SK-N-SH treated with all-trans-retinoic acid at 6 μM for 48 hours (cell line): ENCODE measurements at regions not wholly inside any gene's neighbourhood (a gene's known extent, or its start where the extent isn't known, plus 50 kb on each side); places are given as distances from the start of the nearest gene placed in this dataset.

Experiments used
- ATAC-seq: fragments of 200-7000 bp; cut with Tn5 transposase; 3 replicates; pipeline ENCODE4 v1.9.1; 2020; ENCODE audit warnings: mild to moderate bottlenecking, moderate library complexity
- ARNTL ChIP-seq: fragments of 450-650 bp; formaldehyde crosslinking; IDR thresholded peaks from 2 replicates; pipeline ENCODE4 v1.5.0; 2020; ENCODE audit warnings: low read depth, mild to moderate bottlenecking, moderate library complexity, borderline replicate concordance
- BACH2 ChIP-seq: fragments of 250-450 bp; sonication (Bioruptor Pico); IDR thresholded peaks from 2 replicates; pipeline ENCODE4 v1.9.0; 2021; ENCODE audit warnings: mild to moderate bottlenecking, borderline replicate concordance
- CREB5 ChIP-seq: fragments of 250-450 bp; sonication (Bioruptor Pico); IDR thresholded peaks from 2 replicates; pipeline ENCODE4 v1.5.1; 2020; ENCODE audit warnings: low read depth, mild to moderate bottlenecking, moderate library complexity
- CSDC2 ChIP-seq: fragments of 250-450 bp; sonication (Bioruptor Pico); IDR thresholded peaks from 2 replicates; pipeline ENCODE4 v1.5.0; 2020; ENCODE audit warnings: mild to moderate bottlenecking, moderate library complexity
- CSRNP3 ChIP-seq: fragments of 250-450 bp; sonication (Bioruptor Pico); IDR thresholded peaks from 2 replicates; pipeline ENCODE4 v1.5.1; 2021; ENCODE audit warnings: mild to moderate bottlenecking, moderate library complexity
- ESRRG ChIP-seq: fragments of 250-450 bp; sonication (Bioruptor Pico); IDR thresholded peaks from 2 replicates; pipeline ENCODE4 v1.6.1; 2021; ENCODE audit warnings: mild to moderate bottlenecking
- GLIS3 ChIP-seq: fragments of 250-450 bp; sonication (Bioruptor Pico); IDR thresholded peaks from 2 replicates; pipeline ENCODE4 v1.5.0; 2020; ENCODE audit warnings: mild to moderate bottlenecking, moderate library complexity
- ISL1 ChIP-seq: fragments of 250-450 bp; sonication (Bioruptor Pico); IDR thresholded peaks from 2 replicates; pipeline ENCODE4 v2.1.2; 2022; ENCODE audit warnings: mild to moderate bottlenecking, moderate library complexity
- OSR1 ChIP-seq: fragments of 250-450 bp; sonication (Bioruptor Pico); IDR thresholded peaks from 2 replicates; pipeline ENCODE4 v1.8.0; 2022; ENCODE audit warnings: moderate library complexity, mild to moderate bottlenecking, inconsistent platforms
- POU6F1 ChIP-seq: fragments of 250-450 bp; sonication (Bioruptor Pico); IDR thresholded peaks from 2 replicates; pipeline ENCODE4 v1.8.0; 2021; ENCODE audit warnings: low read depth, mild to moderate bottlenecking, moderate library complexity, borderline replicate concordance
- PPARA ChIP-seq: fragments of 250-450 bp; sonication (Bioruptor Pico); IDR thresholded peaks from 2 replicates; pipeline ENCODE4 v1.5.0; 2020; ENCODE audit warnings: mild to moderate bottlenecking, borderline replicate concordance
- RARB ChIP-seq: fragments of 250-450 bp; sonication (Bioruptor Pico); IDR thresholded peaks from 2 replicates; pipeline ENCODE4 v1.8.0; 2021; ENCODE audit warnings: mild to moderate bottlenecking, moderate library complexity
- SNAI2 ChIP-seq: fragments of 250-450 bp; sonication (Bioruptor Pico); IDR thresholded peaks from 2 replicates; pipeline ENCODE4 v1.5.0; 2020; ENCODE audit warnings: mild to moderate bottlenecking, moderate library complexity
- TCF4 ChIP-seq: fragments of 250-450 bp; sonication (Bioruptor Pico); IDR thresholded peaks from 2 replicates; pipeline ENCODE4 v1.8.0; 2021; ENCODE audit warnings: mild to moderate bottlenecking, moderate library complexity, borderline replicate concordance
- TOX ChIP-seq: fragments of 250-450 bp; sonication (Bioruptor Pico); IDR thresholded peaks from 2 replicates; pipeline ENCODE4 v1.8.0; 2021; ENCODE audit warnings: mild to moderate bottlenecking, moderate library complexity, borderline replicate concordance
- TSHZ2 ChIP-seq: fragments of 250-450 bp; sonication (Bioruptor Pico); IDR thresholded peaks from 2 replicates; pipeline ENCODE4 v1.5.0; 2020; ENCODE audit warnings: mild to moderate bottlenecking, moderate library complexity
- ZC3H10 ChIP-seq: fragments of 250-450 bp; sonication (Bioruptor Pico); IDR thresholded peaks from 2 replicates; pipeline ENCODE4 v1.5.1; 2021; ENCODE audit warnings: mild to moderate bottlenecking, moderate library complexity
- ZFP3 ChIP-seq: fragments of 250-450 bp; sonication (Bioruptor Pico); IDR thresholded peaks from 2 replicates; pipeline ENCODE4 v1.5.0; 2020; ENCODE audit warnings: mild to moderate bottlenecking, moderate library complexity
- ZFP30 ChIP-seq: fragments of 450-650 bp; formaldehyde crosslinking; IDR thresholded peaks from 2 replicates; pipeline ENCODE4 v1.5.0; 2022; ENCODE audit warnings: mild to moderate bottlenecking, moderate library complexity
- ZNF565 ChIP-seq: fragments of 450-650 bp; formaldehyde crosslinking; conservative IDR thresholded peaks from 2 replicates; pipeline ENCODE4 v1.5.0; 2020; ENCODE audit warnings: low read depth, mild to moderate bottlenecking, moderate library complexity
- ZNF70 ChIP-seq: fragments of 450-650 bp; formaldehyde crosslinking; IDR thresholded peaks from 2 replicates; pipeline ENCODE4 v1.5.0; 2020; ENCODE audit warnings: mild to moderate bottlenecking, moderate library complexity
- ZNF8 ChIP-seq: fragments of 450-650 bp; formaldehyde crosslinking; IDR thresholded peaks from 2 replicates; pipeline ENCODE4 v1.5.0; 2020; ENCODE audit warnings: mild to moderate bottlenecking, moderate library complexity

- no peak for ATAC-seq
- no peak for TF ChIP-seq TOX (CRISPR knock-in tag)
- no peak for TF ChIP-seq ARNTL (CRISPR knock-in tag)
- TF ChIP-seq ZNF565 (CRISPR knock-in tag) = no peak
- TF ChIP-seq TSHZ2 (CRISPR knock-in tag) = no peak
- no peak for TF ChIP-seq POU6F1
- TF ChIP-seq OSR1 (CRISPR knock-in tag) = no peak
- TF ChIP-seq PPARA (CRISPR knock-in tag) = no peak
- TF ChIP-seq ESRRG (CRISPR knock-in tag) = no peak
- TF ChIP-seq, all 23 proteins: peak for 0
Observed at GRCh38 chr2:192877159-192877558, 682.4 kb upstream of the TMEFF2 start.

- ATAC-seq = no peak
- TF ChIP-seq ESRRG (CRISPR knock-in tag) (no peak), ARNTL (CRISPR knock-in tag) (no peak), TOX (CRISPR knock-in tag) (no peak), CSDC2 (CRISPR knock-in tag) (no peak), BACH2 (no peak), PPARA (CRISPR knock-in tag) (no peak), TSHZ2 (CRISPR knock-in tag) (no peak), ZC3H10 (CRISPR knock-in tag) (no peak), ZFP30 (CRISPR knock-in tag) (no peak), ZFP3 (CRISPR knock-in tag) (no peak), CREB5 (no peak), ZNF70 (no peak), TCF4 (CRISPR knock-in tag) (no peak), ZNF565 (CRISPR knock-in tag) (no peak), OSR1 (CRISPR knock-in tag) (no peak), ZNF8 (CRISPR knock-in tag) (no peak), GLIS3 (CRISPR knock-in tag) (no peak), ISL1 (CRISPR knock-in tag) (no peak), SNAI2 (CRISPR knock-in tag) (no peak), RARB (CRISPR knock-in tag) (no peak)
Observed at GRCh38 chr2:192876698-192877097, 682.0 kb upstream of the TMEFF2 start.

- no peak for ATAC-seq
- TF ChIP-seq RARB (CRISPR knock-in tag) (no peak), SNAI2 (CRISPR knock-in tag) (no peak), CSRNP3 (no peak), ZFP30 (CRISPR knock-in tag) (no peak), ZC3H10 (CRISPR knock-in tag) (no peak), CSDC2 (CRISPR knock-in tag) (no peak), GLIS3 (CRISPR knock-in tag) (no peak), TCF4 (CRISPR knock-in tag) (no peak), TOX (CRISPR knock-in tag) (no peak), ZNF8 (CRISPR knock-in tag) (no peak), ARNTL (CRISPR knock-in tag) (no peak), ISL1 (CRISPR knock-in tag) (no peak), POU6F1 (no peak)
Observed at GRCh38 chr2:192854706-192855105, 660.0 kb upstream of the TMEFF2 start.
